Stimulated activated naive CD8-positive, alpha-beta T cell treated with anti-CD3 and anti-CD28 coated beads, Interleukin-15, amount 100 ng/mL, for 72 hours (primary cell): ENCODE measurements at regions not wholly inside any gene's neighbourhood (a gene's known extent, or its start where the extent isn't known, plus 50 kb on each side); places are given as distances from the start of the nearest gene placed in this dataset.
"Not testable (repeated sequence)": the region's sequence is repeated elsewhere in the genome, so short reads cannot be mapped to it uniquely, and the experiment has no call there.

ENCODE experiments used
- ATAC-seq: fragments of 150-1000 bp; cut with Tn5 transposase; 2 replicates; pipeline ENCODE4 v1.10.0; 2021; ENCODE audit warnings: mild to moderate bottlenecking, moderate library complexity
- DNase-seq, 2 donors: peaks; one replicate each; pipeline ENCODE4 v3.0.0; 2021 to 2022
- H3K27ac Mint-ChIP-seq, 2 donors: one replicate each; pipeline ENCODE4 v1.8.0; 2022; ENCODE audit warnings: mild to moderate bottlenecking in 2 of 2, mixed read lengths in 2 of 2, moderate library complexity in 2 of 2
- H3K27me3 Mint-ChIP-seq: one replicate; pipeline ENCODE4 v1.8.0; 2022; ENCODE audit warnings: mixed read lengths
- H3K4me1 Mint-ChIP-seq: one replicate; pipeline ENCODE4 v1.8.0; 2022; ENCODE audit warnings: mild to moderate bottlenecking, mixed read lengths
- H3K4me3 Mint-ChIP-seq, 2 donors: one replicate each; pipeline ENCODE4 v1.8.0; 2022; ENCODE audit warnings: mild to moderate bottlenecking in 2 of 2, mixed read lengths in 2 of 2, moderate library complexity in 1 of 2
- H3K9me3 Mint-ChIP-seq, 2 donors: one replicate each; pipeline ENCODE4 v1.8.0; 2022; ENCODE audit warnings: mixed read lengths in 2 of 2

GRCh38 chr7:85289279-85289678 is 102.4 kb upstream of the SEMA3D start:
- DNase-seq = no peak
- H3K4me3 Mint-ChIP-seq = no peak overlapping the region

GRCh38 chr7:85287106-85287825 is 100.4 kb upstream of the SEMA3D start:
- no peak for DNase-seq
- H3K27me3 Mint-ChIP-seq = no peaks in the 10 kb centered on the region
- H3K9me3 Mint-ChIP-seq = no peaks in the 10 kb centered on the region
- H3K27ac Mint-ChIP-seq = no peak overlapping the region
- ATAC-seq = no peak
- H3K4me1 Mint-ChIP-seq = no peaks in the 10 kb centered on the region
- no peak overlapping the region for H3K4me3 Mint-ChIP-seq

More at GRCh38 chr7:85289279-85289678, 102.4 kb upstream of the SEMA3D start:
- no peaks in the 10 kb centered on the region for H3K4me1 Mint-ChIP-seq
- no peaks in the 10 kb centered on the region for H3K27me3 Mint-ChIP-seq
- ATAC-seq = no peak
- no peaks in the 10 kb centered on the region for H3K9me3 Mint-ChIP-seq
- no peak overlapping the region for H3K27ac Mint-ChIP-seq

DNA sequence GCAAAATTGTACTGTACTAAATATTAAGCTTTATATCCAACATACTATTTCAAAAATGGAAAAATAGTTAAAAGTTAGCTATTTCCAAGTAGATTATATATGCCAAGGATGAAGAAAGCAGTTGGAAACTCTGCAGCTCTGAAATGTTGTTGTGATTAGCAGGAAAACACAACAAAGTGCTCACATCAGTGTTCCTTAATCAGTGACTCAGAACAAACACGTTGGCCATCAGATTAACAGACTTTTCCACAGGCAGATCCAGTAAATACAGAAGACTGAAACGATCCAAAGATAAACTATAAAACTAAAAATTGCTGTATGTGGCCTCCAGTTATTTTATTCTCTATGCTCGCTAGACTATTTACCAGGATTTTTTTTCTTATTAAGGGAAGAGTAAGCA is 99.6 kb upstream of the SEMA3D start:
- H3K4me1 Mint-ChIP-seq = no peaks in the 10 kb centered on the region
- no peak for ATAC-seq
- H3K9me3 Mint-ChIP-seq = no peaks in the 10 kb centered on the region
- no peak overlapping the region for H3K27ac Mint-ChIP-seq
- no peaks in the 10 kb centered on the region for H3K27me3 Mint-ChIP-seq
- H3K4me3 Mint-ChIP-seq = no peak overlapping the region
- DNase-seq = no peak

DNA sequence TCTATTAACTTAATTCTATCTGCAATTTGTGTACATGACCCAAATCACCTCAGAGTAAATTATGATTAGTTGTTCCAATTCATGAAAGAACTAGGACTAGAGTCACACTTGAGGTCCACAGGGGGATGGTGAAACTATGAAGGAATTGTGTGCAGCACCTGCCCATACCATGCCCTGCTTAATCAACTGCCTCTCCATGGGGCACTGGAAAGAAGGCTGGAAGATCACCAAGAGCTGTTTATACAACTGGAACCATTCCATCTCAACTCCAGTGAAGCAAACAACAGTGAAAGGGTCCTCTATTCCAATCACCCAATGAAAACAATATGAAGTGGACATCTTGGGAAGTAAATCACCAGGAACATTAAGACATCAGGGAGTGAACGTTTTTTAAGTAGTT is 98.7 kb upstream of the SEMA3D start:
- Mint-ChIP-seq H3K27me3 (no peaks in the 10 kb centered on the region), H3K27ac (no peak overlapping the region), H3K4me3 (no peak overlapping the region), H3K4me1 (no peaks in the 10 kb centered on the region), H3K9me3 (no peaks in the 10 kb centered on the region)
- DNase-seq (no peak), ATAC-seq (no peak)

DNA sequence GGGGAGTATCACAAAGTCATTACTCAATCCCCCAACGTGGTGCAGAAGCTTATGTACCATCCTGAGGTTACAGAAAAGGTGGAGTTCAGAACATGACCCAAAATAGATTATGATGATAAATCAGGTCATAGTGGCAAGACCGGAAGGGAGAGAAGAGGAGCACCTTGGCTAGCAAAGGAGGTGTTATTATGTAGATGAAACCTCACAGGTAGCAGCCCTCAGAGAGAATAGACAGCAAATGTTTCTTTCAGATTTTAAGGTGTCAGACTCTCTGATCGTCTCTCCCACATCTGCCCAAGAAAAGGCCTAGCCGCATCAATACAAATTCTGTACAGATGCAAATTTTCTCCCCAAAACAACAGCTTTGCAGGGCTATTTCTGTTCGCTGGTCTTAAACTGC is 88.3 kb upstream of the SEMA3D start:
- Mint-ChIP-seq H3K27me3 (no peaks in the 10 kb centered on the region), H3K27ac (no peak overlapping the region), H3K4me1 (no peaks in the 10 kb centered on the region), H3K9me3 (peaks cover 0 to 5% of the 10 kb centered on the region in 2 donors), H3K4me3 (no peak overlapping the region)
- no peak for DNase-seq
- ATAC-seq = no peak

GRCh38 chr7:85274454-85274853 is 87.6 kb upstream of the SEMA3D start:
- Mint-ChIP-seq H3K9me3 (peaks cover 0 to 5% of the 10 kb centered on the region in 2 donors), H3K4me1 (no peaks in the 10 kb centered on the region), H3K27ac (no peak overlapping the region), H3K27me3 (no peaks in the 10 kb centered on the region), H3K4me3 (no peak overlapping the region)
- ATAC-seq (no peak), DNase-seq (no peak)

- Mint-ChIP-seq H3K4me1 (no peaks in the 10 kb centered on the region), H3K9me3 (peaks cover 8 to 11% of the 10 kb centered on the region in 2 donors), H3K27ac (no peak overlapping the region), H3K27me3 (no peaks in the 10 kb centered on the region), H3K4me3 (no peak overlapping the region)
- ATAC-seq (no peak), DNase-seq (no peak)
Observed at GRCh38 chr7:85262891-85263290, 76.0 kb upstream of the SEMA3D start.

DNA sequence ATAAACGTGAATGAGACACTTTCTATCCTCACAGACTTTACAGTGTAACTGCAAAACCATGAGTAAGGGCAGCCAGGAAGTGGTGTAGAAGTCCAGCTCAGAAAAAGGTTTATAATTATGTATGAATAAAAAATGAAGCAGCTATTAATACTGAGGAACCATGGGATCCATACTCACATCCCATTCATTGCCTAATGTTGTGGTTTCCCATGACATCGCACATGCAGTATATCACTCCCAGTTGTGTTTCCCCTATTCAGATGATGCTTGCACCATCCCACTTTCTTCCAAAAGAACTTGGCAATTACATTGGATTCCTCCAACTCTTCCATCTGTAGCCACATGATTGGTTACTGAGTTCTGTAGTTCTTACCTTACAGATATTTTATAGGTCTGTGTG is 74.5 kb upstream of the SEMA3D start:
- H3K27me3 Mint-ChIP-seq = no peaks in the 10 kb centered on the region
- H3K4me3 Mint-ChIP-seq = no peak overlapping the region
- no peaks in the 10 kb centered on the region for H3K4me1 Mint-ChIP-seq
- DNase-seq = no peak
- ATAC-seq = no peak
- peaks cover 8 to 11% of the 10 kb centered on the region in 2 donors for H3K9me3 Mint-ChIP-seq
- no peak overlapping the region for H3K27ac Mint-ChIP-seq

GRCh38 chr7:85249787-85250186 is 62.9 kb upstream of the SEMA3D start:
- not testable (repeated sequence) for H3K4me3 Mint-ChIP-seq, H3K27ac Mint-ChIP-seq, H3K27me3 Mint-ChIP-seq, ATAC-seq, DNase-seq, H3K4me1 Mint-ChIP-seq
- H3K9me3 Mint-ChIP-seq = peaks cover 0 to 16% of the 10 kb centered on the region in 2 donors

- Mint-ChIP-seq H3K9me3 (no peaks in the 10 kb centered on the region), H3K4me1 (no peaks in the 10 kb centered on the region)
Observed at GRCh38 chr7:85239109-85239508, 52.3 kb upstream of the SEMA3D start.

GRCh38 chr7:85237721-85238120 is 50.9 kb upstream of the SEMA3D start:
- no peak overlapping the region for H3K4me3 Mint-ChIP-seq
- DNase-seq (no peak), ATAC-seq (no peak)
- H3K27ac Mint-ChIP-seq = no peak overlapping the region
- no peaks in the 10 kb centered on the region for H3K27me3 Mint-ChIP-seq
- no peaks in the 10 kb centered on the region for H3K4me1 Mint-ChIP-seq
- no peaks in the 10 kb centered on the region for H3K9me3 Mint-ChIP-seq

More at GRCh38 chr7:85239109-85239508, 52.3 kb upstream of the SEMA3D start:
- Mint-ChIP-seq H3K27ac (no peak overlapping the region), H3K4me3 (no peak overlapping the region), H3K27me3 (no peaks in the 10 kb centered on the region)
- no peak for DNase-seq
- ATAC-seq = no peak
